Loucy (cell line): ENCODE measurements at regions not wholly inside any gene's neighbourhood (a gene's known extent, or its start where the extent isn't known, plus 50 kb on each side); places are given as distances from the start of the nearest gene placed in this dataset.

Experiments
- EZH2phosphoT487 ChIP-seq: fragments of 200-600 bp; IDR thresholded peaks from 2 replicates; pipeline ENCODE4 v1.6.1; 2018; ENCODE audit warnings: antibody characterized with exemption, mild to moderate bottlenecking, moderate library complexity, borderline replicate concordance
- TF ChIP-seq, protein P1 (sequence below): fragments of 200-600 bp; sonication (generic); conservative IDR thresholded peaks from 2 replicates; pipeline ENCODE4 v1.5.1; 2014; ENCODE audit warnings: mild to moderate bottlenecking, antibody characterized with exemption, low read length

- TF ChIP-seq, protein P1, sequence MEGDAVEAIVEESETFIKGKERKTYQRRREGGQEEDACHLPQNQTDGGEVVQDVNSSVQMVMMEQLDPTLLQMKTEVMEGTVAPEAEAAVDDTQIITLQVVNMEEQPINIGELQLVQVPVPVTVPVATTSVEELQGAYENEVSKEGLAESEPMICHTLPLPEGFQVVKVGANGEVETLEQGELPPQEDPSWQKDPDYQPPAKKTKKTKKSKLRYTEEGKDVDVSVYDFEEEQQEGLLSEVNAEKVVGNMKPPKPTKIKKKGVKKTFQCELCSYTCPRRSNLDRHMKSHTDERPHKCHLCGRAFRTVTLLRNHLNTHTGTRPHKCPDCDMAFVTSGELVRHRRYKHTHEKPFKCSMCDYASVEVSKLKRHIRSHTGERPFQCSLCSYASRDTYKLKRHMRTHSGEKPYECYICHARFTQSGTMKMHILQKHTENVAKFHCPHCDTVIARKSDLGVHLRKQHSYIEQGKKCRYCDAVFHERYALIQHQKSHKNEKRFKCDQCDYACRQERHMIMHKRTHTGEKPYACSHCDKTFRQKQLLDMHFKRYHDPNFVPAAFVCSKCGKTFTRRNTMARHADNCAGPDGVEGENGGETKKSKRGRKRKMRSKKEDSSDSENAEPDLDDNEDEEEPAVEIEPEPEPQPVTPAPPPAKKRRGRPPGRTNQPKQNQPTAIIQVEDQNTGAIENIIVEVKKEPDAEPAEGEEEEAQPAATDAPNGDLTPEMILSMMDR: no peak
- TF ChIP-seq EZH2phosphoT487: no peak
Observed at GRCh38 chrX:7399373-7399772, 251.4 kb upstream of the PUDP start.
